CD4-positive, CD25-positive, alpha-beta regulatory T cell (primary cell): ENCODE measurements at regions not wholly inside any gene's neighbourhood (a gene's known extent, or its start where the extent isn't known, plus 50 kb on each side); places are given as distances from the start of the nearest gene placed in this dataset.
"Not testable (repeated sequence)": the region's sequence is repeated elsewhere in the genome, so short reads cannot be mapped to it uniquely, and the experiment has no call there.

ENCODE experiments used
- ATAC-seq, 2 donors: fragments of 150-1000 bp; cut with Tn5 transposase; one replicate each; pipeline ENCODE4 v1.10.0; 2021; ENCODE audit warnings: low read depth in 2 of 2, moderate number of reproducible peaks in 2 of 2, moderate library complexity in 1 of 2
- DNase-seq, 3 donors: peaks; one replicate each; pipeline versions ENCODE4 v3.0.0 to v3.0.0-alpha.2; 2012 to 2022; ENCODE audit warnings: mixed read lengths in 1 of 3
- H3K27ac ChIP-seq: one replicate; pipeline ENCODE4 v1.7.0; 2013; ENCODE audit warnings: mild to moderate bottlenecking, low read length; ENCODE audit not compliant: insufficient read depth, poor library complexity, severe bottlenecking
- H3K27me3 ChIP-seq: one replicate; pipeline ENCODE4 v1.7.0; 2013; ENCODE audit warnings: low read length; ENCODE audit not compliant: control insufficient read depth, insufficient read depth
- H3K36me3 ChIP-seq: one replicate; pipeline ENCODE4 v1.7.0; 2013; ENCODE audit warnings: mild to moderate bottlenecking, low read length, moderate library complexity; ENCODE audit not compliant: control insufficient read depth, insufficient read depth
- H3K4me1 ChIP-seq: 2 replicates; pipeline ENCODE4 v1.7.0; 2013; ENCODE audit warnings: mild to moderate bottlenecking, low read length; ENCODE audit not compliant: insufficient read depth, control insufficient read depth, poor library complexity, severe bottlenecking
- H3K4me3 ChIP-seq: one replicate; pipeline ENCODE4 v1.7.0; 2013; ENCODE audit warnings: low read depth, mild to moderate bottlenecking, low read length, moderate library complexity
- H3K9me3 ChIP-seq, 2 experiments: 1 replicate in 1 of 2; 2 replicates in 1 of 2; pipeline ENCODE4 v1.7.0; 2013; ENCODE audit warnings: low read length in 2 of 2, mild to moderate bottlenecking in 1 of 2, moderate library complexity in 1 of 2; ENCODE audit not compliant: control insufficient read depth in 2 of 2
- H3K27ac Mint-ChIP-seq, 3 donors: one replicate each; pipeline ENCODE4 v1.8.0; 2020 to 2022; ENCODE audit warnings: mild to moderate bottlenecking in 3 of 3, mixed read lengths in 3 of 3, moderate library complexity in 2 of 3
- H3K27me3 Mint-ChIP-seq: one replicate; pipeline ENCODE4 v1.8.0; 2022; ENCODE audit warnings: mild to moderate bottlenecking, mixed read lengths
- H3K36me3 Mint-ChIP-seq: one replicate; pipeline ENCODE4 v1.8.0; 2020; ENCODE audit warnings: mixed read lengths
- H3K4me1 Mint-ChIP-seq, 4 donors: one replicate each; pipeline ENCODE4 v1.8.0; 2020 to 2022; ENCODE audit warnings: mixed read lengths in 4 of 4, mild to moderate bottlenecking in 1 of 4
- H3K4me3 Mint-ChIP-seq, 4 donors: one replicate each; pipeline ENCODE4 v1.8.0; 2020 to 2022; ENCODE audit warnings: mild to moderate bottlenecking in 4 of 4, mixed read lengths in 4 of 4, moderate library complexity in 3 of 4
- H3K9me3 Mint-ChIP-seq, 7 donors: one replicate each; pipeline ENCODE4 v1.8.0; 2020 to 2022; ENCODE audit warnings: mixed read lengths in 7 of 7, mild to moderate bottlenecking in 3 of 7, moderate library complexity in 2 of 7

- no peaks in the 10 kb centered on the region for H3K4me1 Mint-ChIP-seq
- ATAC-seq, result no peak
Observed at GRCh38 chrX:828411-828959, 197.9 kb downstream of the SHOX start.

GRCh38 chrX:826448-826847, 195.9 kb downstream of the SHOX start:
- no peaks in the 10 kb centered on the region for H3K27me3 Mint-ChIP-seq
- ATAC-seq, result no peak
- no peaks in the 10 kb centered on the region for H3K9me3 ChIP-seq
- H3K4me1 Mint-ChIP-seq, result no peaks in the 10 kb centered on the region
- DNase-seq, result no peak
- H3K27ac Mint-ChIP-seq, result no peak overlapping the region
- H3K27ac ChIP-seq, result no peak overlapping the region
- no peak overlapping the region for H3K4me3 Mint-ChIP-seq
- H3K9me3 Mint-ChIP-seq, result peaks cover 0 to 6% (median 0%) of the 10 kb centered on the region in 7 donors
- no peaks in the 10 kb centered on the region for H3K27me3 ChIP-seq
- no peaks in the 10 kb centered on the region for H3K4me1 ChIP-seq
- no peak overlapping the region for H3K4me3 ChIP-seq
- H3K36me3 Mint-ChIP-seq, result no peaks in the 10 kb centered on the region
- H3K36me3 ChIP-seq, result no peaks in the 10 kb centered on the region

More at GRCh38 chrX:828411-828959, 197.9 kb downstream of the SHOX start:
- peaks cover 0 to 2% (median 0%) of the 10 kb centered on the region in 7 donors for H3K9me3 Mint-ChIP-seq
- H3K27me3 Mint-ChIP-seq, result no peaks in the 10 kb centered on the region
- no peak overlapping the region for H3K27ac Mint-ChIP-seq
- Histone ChIP-seq H3K9me3 (no peaks in the 10 kb centered on the region), H3K36me3 (no peaks in the 10 kb centered on the region), H3K4me1 (no peaks in the 10 kb centered on the region), H3K4me3 (no peak overlapping the region), H3K27me3 (no peaks in the 10 kb centered on the region), H3K27ac (no peak overlapping the region)
- H3K4me3 Mint-ChIP-seq, result peak overlapping the region in 1 of 4 donors; percentile 23
- DNase-seq, result no peak
- no peaks in the 10 kb centered on the region for H3K36me3 Mint-ChIP-seq

GRCh38 chrX:825991-826390, 195.4 kb downstream of the SHOX start:
- no peak for ATAC-seq
- Histone ChIP-seq H3K9me3 (no peaks in the 10 kb centered on the region), H3K36me3 (no peaks in the 10 kb centered on the region), H3K4me1 (no peaks in the 10 kb centered on the region), H3K27me3 (no peaks in the 10 kb centered on the region), H3K27ac (no peak overlapping the region), H3K4me3 (no peak overlapping the region)
- H3K9me3 Mint-ChIP-seq, result peaks cover 0 to 6% (median 0%) of the 10 kb centered on the region in 7 donors
- no peak overlapping the region for H3K27ac Mint-ChIP-seq
- H3K4me1 Mint-ChIP-seq, result no peaks in the 10 kb centered on the region
- H3K36me3 Mint-ChIP-seq, result no peaks in the 10 kb centered on the region
- H3K4me3 Mint-ChIP-seq, result no peak overlapping the region
- DNase-seq, result no peak
- H3K27me3 Mint-ChIP-seq, result no peaks in the 10 kb centered on the region

GRCh38 chrX:823073-823472, 192.5 kb downstream of the SHOX start:
- not testable (repeated sequence) for ATAC-seq, H3K27ac Mint-ChIP-seq

GRCh38 chrX:821327-822107, 190.9 kb downstream of the SHOX start:
- Mint-ChIP-seq H3K4me3 (no peak overlapping the region), H3K27me3 (no peaks in the 10 kb centered on the region), H3K27ac (no peak overlapping the region), H3K9me3 (peaks cover 0 to 6% (median 0%) of the 10 kb centered on the region in 7 donors), H3K36me3 (no peaks in the 10 kb centered on the region), H3K4me1 (no peaks in the 10 kb centered on the region)
- no peak for ATAC-seq
- Histone ChIP-seq H3K36me3 (no peaks in the 10 kb centered on the region), H3K27me3 (no peaks in the 10 kb centered on the region), H3K4me3 (no peak overlapping the region), H3K9me3 (no peaks in the 10 kb centered on the region), H3K27ac (no peak overlapping the region), H3K4me1 (no peaks in the 10 kb centered on the region)
- DNase-seq, result no peak

More at GRCh38 chrX:823073-823472, 192.5 kb downstream of the SHOX start:
- H3K4me1 Mint-ChIP-seq, H3K27me3 Mint-ChIP-seq, H3K4me3 ChIP-seq, H3K27me3 ChIP-seq, DNase-seq, H3K4me1 ChIP-seq, H3K36me3 ChIP-seq, H3K4me3 Mint-ChIP-seq, H3K9me3 Mint-ChIP-seq, H3K36me3 Mint-ChIP-seq, H3K9me3 ChIP-seq, H3K27ac ChIP-seq: not testable (repeated sequence)

GRCh38 chrX:819684-820083, 189.1 kb downstream of the SHOX start:
- no peaks in the 10 kb centered on the region for H3K36me3 Mint-ChIP-seq
- Histone ChIP-seq H3K36me3 (no peaks in the 10 kb centered on the region), H3K4me1 (no peaks in the 10 kb centered on the region), H3K4me3 (no peak overlapping the region), H3K27ac (no peak overlapping the region), H3K9me3 (no peaks in the 10 kb centered on the region), H3K27me3 (no peaks in the 10 kb centered on the region)
- H3K4me1 Mint-ChIP-seq, result no peaks in the 10 kb centered on the region
- H3K9me3 Mint-ChIP-seq, result peaks cover 0 to 7% (median 0%) of the 10 kb centered on the region in 7 donors
- ATAC-seq (no peak), DNase-seq (no peak)
- H3K4me3 Mint-ChIP-seq, result no peak overlapping the region
- H3K27me3 Mint-ChIP-seq, result no peaks in the 10 kb centered on the region
- H3K27ac Mint-ChIP-seq, result no peak overlapping the region

- Histone ChIP-seq H3K4me1 (no peaks in the 10 kb centered on the region), H3K4me3 (no peak overlapping the region), H3K36me3 (no peaks in the 10 kb centered on the region), H3K27ac (no peak overlapping the region), H3K27me3 (no peaks in the 10 kb centered on the region), H3K9me3 (no peaks in the 10 kb centered on the region)
- H3K27me3 Mint-ChIP-seq, result no peaks in the 10 kb centered on the region
- no peak for ATAC-seq
- no peak overlapping the region for H3K27ac Mint-ChIP-seq
- no peak for DNase-seq
- no peaks in the 10 kb centered on the region for H3K4me1 Mint-ChIP-seq
- H3K9me3 Mint-ChIP-seq, result peaks cover 0 to 4% (median 1%) of the 10 kb centered on the region in 7 donors
- no peaks in the 10 kb centered on the region for H3K36me3 Mint-ChIP-seq
- no peak overlapping the region for H3K4me3 Mint-ChIP-seq
Observed at GRCh38 chrX:817759-818300, 187.2 kb downstream of the SHOX start.

- not testable (repeated sequence) for H3K4me1 Mint-ChIP-seq, H3K27ac Mint-ChIP-seq, H3K4me1 ChIP-seq, H3K4me3 Mint-ChIP-seq, H3K27me3 Mint-ChIP-seq, ATAC-seq, H3K9me3 Mint-ChIP-seq, H3K27me3 ChIP-seq, DNase-seq, H3K4me3 ChIP-seq, H3K36me3 Mint-ChIP-seq, H3K9me3 ChIP-seq, H3K36me3 ChIP-seq, H3K27ac ChIP-seq
Observed at GRCh38 chrX:817147-817546, 186.6 kb downstream of the SHOX start.
